Mesothelial cell of epicardium (in vitro differentiated cells): ENCODE measurements at regions not wholly inside any gene's neighbourhood (a gene's known extent, or its start where the extent isn't known, plus 50 kb on each side); places are given as distances from the start of the nearest gene placed in this dataset.
"Not testable (repeated sequence)": the region's sequence is repeated elsewhere in the genome, so short reads cannot be mapped to it uniquely, and the experiment has no call there.

ENCODE experiments used
- DNase-seq, 2 experiments: peaks; one replicate each; pipeline ENCODE4 v3.0.0; 2021; ENCODE audit warnings: low spot score in 2 of 2; ENCODE audit not compliant: unreplicated experiment in 2 of 2
- H3K27ac Mint-ChIP-seq: 2 replicates; pipeline ENCODE4 v1.8.0; 2021; ENCODE audit warnings: mixed read lengths
- H3K27me3 Mint-ChIP-seq: 2 replicates; pipeline ENCODE4 v1.8.0; 2021; ENCODE audit warnings: low read depth, mixed read lengths
- H3K36me3 Mint-ChIP-seq: 2 replicates; pipeline ENCODE4 v1.8.0; 2021; ENCODE audit warnings: mixed read lengths
- H3K4me1 Mint-ChIP-seq: 2 replicates; pipeline ENCODE4 v1.8.0; 2021; ENCODE audit warnings: mixed read lengths
- H3K4me3 Mint-ChIP-seq: 2 replicates; pipeline ENCODE4 v1.8.0; 2021; ENCODE audit warnings: mild to moderate bottlenecking, moderate library complexity, mixed read lengths
- H3K9me3 Mint-ChIP-seq: 2 replicates; pipeline ENCODE4 v1.8.0; 2021; ENCODE audit warnings: mixed read lengths
- TF ChIP-seq, protein P1 (sequence below): fragments of 200-600 bp; sonication (generic); IDR thresholded peaks from one replicate; pipeline ENCODE4 v1.5.0; 2021; ENCODE audit warnings: antibody characterized with exemption; ENCODE audit not compliant: unreplicated experiment

DNA sequence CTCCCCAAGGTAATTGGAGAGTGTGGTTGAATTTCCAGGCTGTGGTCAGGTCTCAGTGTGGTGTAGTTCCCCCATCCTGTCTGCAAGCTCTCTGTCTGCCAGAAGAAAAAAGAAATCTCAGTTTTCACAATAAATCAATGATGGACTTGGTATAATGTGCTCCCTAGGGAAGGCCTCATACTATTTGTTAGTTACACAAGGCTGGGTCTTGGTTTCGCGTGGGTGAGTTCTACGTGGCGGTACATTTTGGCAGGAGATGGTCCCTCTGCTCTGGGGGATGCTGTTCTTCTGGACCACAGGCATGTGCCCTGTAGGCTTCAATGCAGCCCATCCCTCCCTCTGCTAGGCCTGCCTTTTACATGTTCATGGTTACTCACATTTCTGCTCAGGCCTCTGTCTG is 206.4 kb upstream of the PELI2 start:
- H3K4me3 Mint-ChIP-seq = no peak overlapping the region
- no peaks in the 10 kb centered on the region for H3K36me3 Mint-ChIP-seq
- no peaks in the 10 kb centered on the region for H3K9me3 Mint-ChIP-seq
- no peak overlapping the region for H3K27ac Mint-ChIP-seq
- peaks cover 28% of the 10 kb centered on the region for H3K27me3 Mint-ChIP-seq
- no peaks in the 10 kb centered on the region for H3K4me1 Mint-ChIP-seq
- no peak for DNase-seq
- TF ChIP-seq, protein P1, sequence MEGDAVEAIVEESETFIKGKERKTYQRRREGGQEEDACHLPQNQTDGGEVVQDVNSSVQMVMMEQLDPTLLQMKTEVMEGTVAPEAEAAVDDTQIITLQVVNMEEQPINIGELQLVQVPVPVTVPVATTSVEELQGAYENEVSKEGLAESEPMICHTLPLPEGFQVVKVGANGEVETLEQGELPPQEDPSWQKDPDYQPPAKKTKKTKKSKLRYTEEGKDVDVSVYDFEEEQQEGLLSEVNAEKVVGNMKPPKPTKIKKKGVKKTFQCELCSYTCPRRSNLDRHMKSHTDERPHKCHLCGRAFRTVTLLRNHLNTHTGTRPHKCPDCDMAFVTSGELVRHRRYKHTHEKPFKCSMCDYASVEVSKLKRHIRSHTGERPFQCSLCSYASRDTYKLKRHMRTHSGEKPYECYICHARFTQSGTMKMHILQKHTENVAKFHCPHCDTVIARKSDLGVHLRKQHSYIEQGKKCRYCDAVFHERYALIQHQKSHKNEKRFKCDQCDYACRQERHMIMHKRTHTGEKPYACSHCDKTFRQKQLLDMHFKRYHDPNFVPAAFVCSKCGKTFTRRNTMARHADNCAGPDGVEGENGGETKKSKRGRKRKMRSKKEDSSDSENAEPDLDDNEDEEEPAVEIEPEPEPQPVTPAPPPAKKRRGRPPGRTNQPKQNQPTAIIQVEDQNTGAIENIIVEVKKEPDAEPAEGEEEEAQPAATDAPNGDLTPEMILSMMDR = no peak

DNA sequence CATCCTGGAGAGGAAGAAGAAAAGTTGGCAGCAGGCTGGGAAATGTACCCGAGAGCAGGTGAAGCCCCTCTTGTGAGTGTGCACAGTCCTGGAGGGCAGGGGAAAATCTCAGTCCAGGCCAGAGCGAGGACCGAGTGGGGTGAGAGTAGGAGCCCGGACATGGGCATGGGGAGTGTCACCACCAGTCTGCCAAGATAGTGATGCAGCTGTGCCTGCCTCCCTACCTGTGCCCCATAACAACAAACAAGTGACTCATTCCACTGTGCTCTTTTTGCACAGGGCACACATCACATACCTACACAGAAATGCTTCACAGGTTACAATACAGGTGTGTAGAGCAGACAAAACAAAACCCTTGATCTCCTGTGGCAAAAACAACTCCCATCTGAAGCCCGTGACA is 205.9 kb upstream of the PELI2 start:
- H3K27me3 Mint-ChIP-seq = peaks cover 31% of the 10 kb centered on the region
- no peaks in the 10 kb centered on the region for H3K9me3 Mint-ChIP-seq
- TF ChIP-seq, protein P1 = no peak
- H3K27ac Mint-ChIP-seq = no peak overlapping the region
- no peaks in the 10 kb centered on the region for H3K4me1 Mint-ChIP-seq
- no peak overlapping the region for H3K4me3 Mint-ChIP-seq
- no peak for DNase-seq
- no peaks in the 10 kb centered on the region for H3K36me3 Mint-ChIP-seq

DNA sequence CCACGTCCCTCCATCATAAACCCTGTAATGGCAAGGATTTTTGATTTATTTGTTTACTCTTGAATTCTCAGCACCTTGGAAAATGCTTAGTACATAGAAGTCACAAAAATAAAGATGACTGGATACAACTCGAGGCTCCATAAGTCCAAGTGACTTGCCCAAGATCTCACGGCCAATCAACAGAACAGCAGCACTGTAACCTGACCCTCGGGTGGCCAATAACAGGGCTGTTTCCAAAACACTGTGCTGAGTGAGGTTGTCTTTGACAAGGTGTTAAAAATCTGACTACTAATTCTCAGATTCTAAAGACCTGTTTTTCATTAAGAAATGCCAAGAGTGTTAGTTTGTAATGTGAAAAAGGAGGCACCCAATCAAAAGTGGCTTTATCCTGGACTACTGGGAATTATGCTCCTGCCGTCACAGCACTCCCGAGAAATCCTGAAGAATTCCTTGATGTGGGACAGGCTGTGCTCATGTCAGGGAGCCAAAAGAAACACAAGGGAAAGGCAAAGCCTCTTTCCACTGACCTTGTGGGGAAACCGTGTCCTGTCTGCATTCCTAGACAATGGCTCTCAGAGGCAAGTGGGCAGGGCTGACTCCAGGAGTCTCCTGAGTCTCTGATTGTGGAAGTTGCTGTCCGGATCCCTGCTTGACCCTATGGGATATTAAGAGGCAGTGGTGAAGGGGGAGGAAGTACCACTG is 204.7 kb upstream of the PELI2 start:
- no peak for DNase-seq
- H3K9me3 Mint-ChIP-seq = no peaks in the 10 kb centered on the region
- H3K4me3 Mint-ChIP-seq = no peak overlapping the region
- no peaks in the 10 kb centered on the region for H3K4me1 Mint-ChIP-seq
- H3K36me3 Mint-ChIP-seq = no peaks in the 10 kb centered on the region
- H3K27ac Mint-ChIP-seq = no peak overlapping the region
- TF ChIP-seq, protein P1 = no peak
- H3K27me3 Mint-ChIP-seq = peaks cover 37% of the 10 kb centered on the region

DNA sequence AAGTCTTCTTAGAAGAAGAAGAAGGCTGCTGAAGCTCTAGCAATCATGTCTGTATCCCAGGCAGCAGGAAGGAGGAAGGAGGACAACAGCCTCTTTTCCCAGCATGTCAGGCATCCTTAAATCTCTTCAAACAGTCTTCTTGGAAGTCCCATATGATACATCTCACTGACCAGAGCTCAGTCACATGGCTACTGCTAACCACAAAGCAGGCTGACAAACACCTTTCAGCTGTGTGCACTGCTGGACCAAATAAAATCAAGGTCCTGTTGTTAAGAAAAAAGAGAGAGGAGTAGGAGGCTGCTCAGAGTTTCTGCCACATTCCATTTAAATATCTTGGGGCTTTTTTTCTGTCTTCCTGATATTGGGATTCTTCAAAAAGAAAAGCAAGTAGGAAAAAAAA is 203.4 kb upstream of the PELI2 start:
- no peak overlapping the region for H3K27ac Mint-ChIP-seq
- H3K36me3 Mint-ChIP-seq = no peaks in the 10 kb centered on the region
- no peak for DNase-seq
- no peaks in the 10 kb centered on the region for H3K9me3 Mint-ChIP-seq
- no peaks in the 10 kb centered on the region for H3K4me1 Mint-ChIP-seq
- TF ChIP-seq, protein P1 = no peak
- H3K27me3 Mint-ChIP-seq = peaks cover 30% of the 10 kb centered on the region
- no peak overlapping the region for H3K4me3 Mint-ChIP-seq

GRCh38 chr14:55915456-55915855 is 202.8 kb upstream of the PELI2 start:
- DNase-seq = no peak
- H3K4me1 Mint-ChIP-seq = no peaks in the 10 kb centered on the region
- TF ChIP-seq, protein P1 = no peak
- no peaks in the 10 kb centered on the region for H3K9me3 Mint-ChIP-seq
- peaks cover 28% of the 10 kb centered on the region for H3K27me3 Mint-ChIP-seq
- no peak overlapping the region for H3K4me3 Mint-ChIP-seq
- H3K36me3 Mint-ChIP-seq = no peaks in the 10 kb centered on the region
- H3K27ac Mint-ChIP-seq = no peak overlapping the region

GRCh38 chr14:55919800-55920199 is 198.4 kb upstream of the PELI2 start:
- not testable (repeated sequence) for H3K4me3 Mint-ChIP-seq, DNase-seq, H3K27ac Mint-ChIP-seq, H3K4me1 Mint-ChIP-seq, H3K9me3 Mint-ChIP-seq, H3K36me3 Mint-ChIP-seq
- H3K27me3 Mint-ChIP-seq = peaks cover 21% of the 10 kb centered on the region
